ENCODE measurements at regions not wholly inside any gene's neighbourhood (a gene's known extent, or its start where the extent isn't known, plus 50 kb on each side); places are given as distances from the start of the nearest gene placed in this dataset.

- TF ChIP-seq ZBTB43 (CRISPR knock-in tag; conservative IDR thresholded peaks at IDR 0.05) (no peak), FOXA3 (CRISPR knock-in tag; IDR thresholded peaks at IDR 0.05) (peak; percentile 76), AGO2 (optimal IDR thresholded peaks at IDR 0.05; ENCODE audit: low read depth, low read length) (no peak), ZNF326 (CRISPR knock-in tag; IDR thresholded peaks at IDR 0.05; ENCODE audit: borderline replicate concordance) (no peak), TFDP2 (CRISPR knock-in tag; IDR thresholded peaks at IDR 0.05) (0 out of 2 replicates have a peak, but pooled peaks have one; percentile 14), HDAC1 (CRISPR knock-in tag; IDR thresholded peaks at IDR 0.05) (peak; percentile 55; the same call in 1 of the 2 replicates), BCLAF1 (IDR thresholded peaks at IDR 0.05) (no peak), ZNF280D (CRISPR knock-in tag; IDR thresholded peaks at IDR 0.05) (no peak), TFE3 (CRISPR knock-in tag; IDR thresholded peaks at IDR 0.05) (peak; percentile 85), TBP (CRISPR knock-in tag; IDR thresholded peaks at IDR 0.05) (no peak), ZNF510 (CRISPR knock-in tag; IDR thresholded peaks at IDR 0.05; ENCODE audit: low read depth) (no peak), ZNF484 (CRISPR knock-in tag; IDR thresholded peaks at IDR 0.05; ENCODE audit: borderline replicate concordance, low read depth) (no peak), ZNF816 (CRISPR knock-in tag; IDR thresholded peaks at IDR 0.05; ENCODE audit: borderline replicate concordance) (no peak), HOMEZ (CRISPR knock-in tag; IDR thresholded peaks at IDR 0.05; ENCODE audit: low read depth) (peak; percentile 93; the same call in 1 of the 2 replicates), ATF3 (CRISPR knock-in tag; IDR thresholded peaks at IDR 0.05) (no peak), ZNF496 (CRISPR knock-in tag; IDR thresholded peaks at IDR 0.05; ENCODE audit: insufficient replicate concordance) (no peak), ZSCAN12 (CRISPR knock-in tag; IDR thresholded peaks at IDR 0.05) (no peak)
These were observed 144.0 kb upstream of the ZNF648 start (continued) for GRCh38 chr1:182205351-182206022.
